HFFc6 (cell line): ENCODE measurements at regions not wholly inside any gene's neighbourhood (a gene's known extent, or its start where the extent isn't known, plus 50 kb on each side); places are given as distances from the start of the nearest gene placed in this dataset.
A peak's percentile ranks its signal among the peaks of the same experiment; 100 is the strongest.
"Not testable (repeated sequence)": the region's sequence is repeated elsewhere in the genome, so short reads cannot be mapped to it uniquely, and the experiment has no call there.

Source experiments
- DNase-seq: peaks from one replicate; pipeline ENCODE4 v3.0.0-alpha.2; 2018
- H3K27ac Mint-ChIP-seq: 2 replicates; pipeline ENCODE4 v1.8.0; 2020; ENCODE audit warnings: mild to moderate bottlenecking, mixed read lengths
- H3K27me3 Mint-ChIP-seq: 2 replicates; pipeline ENCODE4 v1.8.0; 2021; ENCODE audit warnings: mild to moderate bottlenecking, moderate library complexity, mixed read lengths; ENCODE audit not compliant: insufficient read depth
- H3K36me3 Mint-ChIP-seq: 2 replicates; pipeline ENCODE4 v1.8.0; 2021; ENCODE audit warnings: low read depth, mixed read lengths
- H3K4me1 Mint-ChIP-seq: 2 replicates; pipeline ENCODE4 v1.8.0; 2020; ENCODE audit warnings: low read depth, mixed read lengths
- H3K4me3 Mint-ChIP-seq: 2 replicates; pipeline ENCODE4 v1.8.0; 2020; ENCODE audit warnings: mild to moderate bottlenecking, moderate library complexity, mixed read lengths
- H3K9me3 Mint-ChIP-seq: 2 replicates; pipeline ENCODE4 v1.8.0; 2020; ENCODE audit warnings: mild to moderate bottlenecking, mixed read lengths
- CTCF ChIP-seq: fragments of 200-600 bp; sonication (generic); IDR thresholded peaks from 2 replicates; pipeline ENCODE4 v1.5.0; 2021; ENCODE audit warnings: antibody characterized with exemption, mild to moderate bottlenecking

- not testable (repeated sequence) for H3K27me3 Mint-ChIP-seq, H3K9me3 Mint-ChIP-seq, DNase-seq, H3K4me1 Mint-ChIP-seq, H3K27ac Mint-ChIP-seq, H3K36me3 Mint-ChIP-seq, H3K4me3 Mint-ChIP-seq
- TF ChIP-seq CTCF = peak; percentile 36; the same call in 1 of the 2 replicates
Measured at GRCh38 chr2:131822237-131822721, 294.6 kb downstream of the CCDC74A start.

GRCh38 chr2:131823058-131823457 is 295.4 kb downstream of the CCDC74A start:
- H3K27me3 Mint-ChIP-seq, H3K4me3 Mint-ChIP-seq, H3K4me1 Mint-ChIP-seq, DNase-seq, H3K36me3 Mint-ChIP-seq, H3K27ac Mint-ChIP-seq: not testable (repeated sequence)
- H3K9me3 Mint-ChIP-seq = peaks cover 12% of the 10 kb centered on the region

- not testable (repeated sequence) for H3K4me1 Mint-ChIP-seq, H3K4me3 Mint-ChIP-seq, DNase-seq, H3K36me3 Mint-ChIP-seq, H3K27me3 Mint-ChIP-seq, H3K27ac Mint-ChIP-seq
- peaks cover 12% of the 10 kb centered on the region for H3K9me3 Mint-ChIP-seq
Measured at GRCh38 chr2:131824986-131825385, 297.3 kb downstream of the CCDC74A start.

- Mint-ChIP-seq H3K27me3 (0 out of 2 replicates have a peak, but pooled peaks cover 2% of the 10 kb centered on the region), H3K27ac (no peak overlapping the region), H3K4me3 (no peak overlapping the region), H3K4me1 (no peaks in the 10 kb centered on the region), H3K9me3 (peaks cover 12% of the 10 kb centered on the region), H3K36me3 (no peaks in the 10 kb centered on the region)
- no peak for TF ChIP-seq CTCF
- no peak for DNase-seq
Measured at GRCh38 chr2:131827481-131828163, 299.9 kb downstream of the CCDC74A start.

- Mint-ChIP-seq H3K27me3 (0 out of 2 replicates have a peak, but pooled peaks cover 2% of the 10 kb centered on the region), H3K36me3 (no peaks in the 10 kb centered on the region), H3K4me3 (no peak overlapping the region), H3K27ac (no peak overlapping the region), H3K9me3 (peaks cover 12% of the 10 kb centered on the region), H3K4me1 (no peaks in the 10 kb centered on the region)
- no peak for TF ChIP-seq CTCF
- no peak for DNase-seq
Measured at GRCh38 chr2:131828164-131828561, 300.5 kb downstream of the CCDC74A start.

GRCh38 chr2:131828633-131829455 is 301.2 kb downstream of the CCDC74A start:
- not testable (repeated sequence) for H3K36me3 Mint-ChIP-seq, DNase-seq, H3K27me3 Mint-ChIP-seq, H3K4me1 Mint-ChIP-seq, H3K27ac Mint-ChIP-seq, H3K4me3 Mint-ChIP-seq
- H3K9me3 Mint-ChIP-seq = peaks cover 12% of the 10 kb centered on the region

GRCh38 chr2:131829456-131830241 is 302.0 kb downstream of the CCDC74A start:
- not testable (repeated sequence) for H3K4me3 Mint-ChIP-seq, H3K27me3 Mint-ChIP-seq, H3K4me1 Mint-ChIP-seq, H3K27ac Mint-ChIP-seq, H3K36me3 Mint-ChIP-seq, DNase-seq
- H3K9me3 Mint-ChIP-seq = peaks cover 12% of the 10 kb centered on the region

- H3K4me3 Mint-ChIP-seq, H3K36me3 Mint-ChIP-seq, H3K4me1 Mint-ChIP-seq, DNase-seq, H3K27me3 Mint-ChIP-seq, H3K27ac Mint-ChIP-seq: not testable (repeated sequence)
- H3K9me3 Mint-ChIP-seq = peaks cover 12% of the 10 kb centered on the region
Measured at GRCh38 chr2:131830242-131830945, 302.7 kb downstream of the CCDC74A start.

- H3K4me1 Mint-ChIP-seq, H3K36me3 Mint-ChIP-seq, H3K4me3 Mint-ChIP-seq, H3K27ac Mint-ChIP-seq, H3K27me3 Mint-ChIP-seq, DNase-seq: not testable (repeated sequence)
- H3K9me3 Mint-ChIP-seq = peaks cover 12% of the 10 kb centered on the region
Measured at GRCh38 chr2:131830946-131831310, 303.2 kb downstream of the CCDC74A start.
